Coronary artery (tissue), 2 donors: ENCODE measurements at regions not wholly inside any gene's neighbourhood (a gene's known extent, or its start where the extent isn't known, plus 50 kb on each side); places are given as distances from the start of the nearest gene placed in this dataset.

Source experiments
- DNase-seq: peaks from one replicate; pipeline ENCODE4 v3.0.0-alpha.2; 2017; ENCODE audit warnings: low spot score
- H3K27ac ChIP-seq, 2 donors: fragments of 200-600 bp; sonication (generic); one replicate each; pipeline ENCODE4 v1.5.1; 2016 to 2019
- H3K4me3 ChIP-seq: fragments of 200-600 bp; sonication (generic); 2 replicates; pipeline ENCODE4 v1.5.1; 2016; ENCODE audit warnings: mild to moderate bottlenecking, moderate library complexity
- TF ChIP-seq, protein P1 (sequence below): fragments of 200-600 bp; sonication (generic); IDR thresholded peaks from one replicate; pipeline ENCODE4 v1.5.1; 2019; ENCODE audit warnings: antibody characterized with exemption

DNA sequence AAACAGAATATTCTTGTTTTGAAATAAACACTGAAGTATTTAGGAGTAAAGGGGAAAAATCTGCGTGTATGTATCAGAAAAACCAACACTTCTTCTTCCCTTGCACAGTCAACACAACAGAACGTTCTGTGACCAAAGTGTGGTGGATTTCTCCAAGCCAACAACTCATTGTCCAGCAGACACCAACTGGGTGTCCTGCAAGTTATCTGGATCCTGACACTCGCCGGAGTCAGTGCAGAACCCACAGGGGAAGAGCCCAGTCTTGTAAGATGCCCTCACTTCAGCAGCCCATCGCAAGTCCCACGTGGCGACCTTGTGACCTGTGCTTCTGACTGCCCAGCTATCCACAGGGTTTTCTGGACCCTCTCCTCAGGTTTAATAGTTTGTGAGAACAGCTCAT lies 630.7 kb upstream of the ZFP42 start:
- no peak overlapping the region for H3K4me3 ChIP-seq
- DNase-seq = no peak
- TF ChIP-seq, protein P1, sequence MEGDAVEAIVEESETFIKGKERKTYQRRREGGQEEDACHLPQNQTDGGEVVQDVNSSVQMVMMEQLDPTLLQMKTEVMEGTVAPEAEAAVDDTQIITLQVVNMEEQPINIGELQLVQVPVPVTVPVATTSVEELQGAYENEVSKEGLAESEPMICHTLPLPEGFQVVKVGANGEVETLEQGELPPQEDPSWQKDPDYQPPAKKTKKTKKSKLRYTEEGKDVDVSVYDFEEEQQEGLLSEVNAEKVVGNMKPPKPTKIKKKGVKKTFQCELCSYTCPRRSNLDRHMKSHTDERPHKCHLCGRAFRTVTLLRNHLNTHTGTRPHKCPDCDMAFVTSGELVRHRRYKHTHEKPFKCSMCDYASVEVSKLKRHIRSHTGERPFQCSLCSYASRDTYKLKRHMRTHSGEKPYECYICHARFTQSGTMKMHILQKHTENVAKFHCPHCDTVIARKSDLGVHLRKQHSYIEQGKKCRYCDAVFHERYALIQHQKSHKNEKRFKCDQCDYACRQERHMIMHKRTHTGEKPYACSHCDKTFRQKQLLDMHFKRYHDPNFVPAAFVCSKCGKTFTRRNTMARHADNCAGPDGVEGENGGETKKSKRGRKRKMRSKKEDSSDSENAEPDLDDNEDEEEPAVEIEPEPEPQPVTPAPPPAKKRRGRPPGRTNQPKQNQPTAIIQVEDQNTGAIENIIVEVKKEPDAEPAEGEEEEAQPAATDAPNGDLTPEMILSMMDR = no peak
- no peak overlapping the region for H3K27ac ChIP-seq

DNA sequence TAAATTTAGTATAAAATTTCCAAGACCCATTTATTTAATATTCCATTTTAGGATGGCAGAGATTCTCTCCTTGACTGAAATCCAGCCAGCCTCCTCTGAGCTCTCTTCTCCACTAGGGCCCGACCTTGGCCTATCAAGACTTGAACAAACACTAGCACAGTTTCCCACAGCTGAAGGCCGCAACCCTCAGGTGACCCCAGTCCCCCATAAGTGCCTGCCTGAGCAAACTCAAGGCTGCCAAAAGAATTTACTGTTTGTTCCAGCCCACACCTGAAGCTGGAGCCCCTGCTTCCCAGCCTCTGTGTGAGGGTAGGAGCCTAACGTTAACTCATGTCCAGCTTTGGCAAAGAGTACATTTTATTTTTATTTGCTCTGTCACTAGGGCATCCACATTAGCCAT lies 629.0 kb upstream of the ZFP42 start:
- Histone ChIP-seq H3K27ac (no peak overlapping the region), H3K4me3 (no peak overlapping the region)
- DNase-seq = no peak
- TF ChIP-seq, protein P1 = no peak

DNA sequence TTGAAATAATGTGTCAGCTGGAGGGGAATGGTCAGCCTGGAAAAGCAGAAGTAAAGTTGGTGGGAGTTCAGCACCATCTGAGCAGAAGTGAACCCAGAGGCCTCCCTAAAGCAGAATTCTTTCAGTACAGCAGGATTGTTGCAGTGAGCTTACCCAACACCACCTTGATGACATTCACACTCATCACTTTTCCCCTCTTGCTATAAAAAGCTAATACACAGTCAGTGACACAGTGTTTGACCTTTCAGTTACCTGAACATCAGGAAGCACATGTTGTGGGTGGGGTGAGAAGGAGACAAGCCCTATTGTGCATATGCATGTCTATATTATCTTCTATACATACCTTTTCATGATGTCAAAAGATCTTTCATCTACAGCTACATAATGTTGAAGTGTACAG lies 624.7 kb upstream of the ZFP42 start:
- H3K4me3 ChIP-seq = no peak overlapping the region
- H3K27ac ChIP-seq = no peak overlapping the region
- TF ChIP-seq, protein P1 = no peak
- DNase-seq = no peak

DNA sequence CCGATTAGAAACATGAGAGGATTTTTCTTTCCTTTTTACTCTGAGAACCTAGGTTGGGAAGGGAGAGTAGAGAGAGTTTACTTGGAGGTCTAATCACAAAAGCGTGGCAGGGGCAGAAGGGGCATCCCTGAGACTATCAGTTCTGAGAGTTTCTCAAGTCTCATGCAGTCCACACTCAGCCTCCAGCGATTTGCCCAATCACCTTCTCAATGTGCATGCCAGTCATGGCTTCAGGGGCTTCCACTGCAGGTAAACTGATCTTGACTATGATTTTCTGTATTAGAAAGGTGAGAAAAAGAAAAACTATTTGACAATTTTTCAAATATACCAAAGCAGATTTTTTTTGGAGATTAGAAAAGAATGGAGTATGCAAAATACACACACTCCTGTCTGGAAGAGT lies 617.1 kb upstream of the ZFP42 start:
- H3K4me3 ChIP-seq = no peak overlapping the region
- TF ChIP-seq, protein P1 = no peak
- H3K27ac ChIP-seq = no peak overlapping the region
- DNase-seq = no peak

DNA sequence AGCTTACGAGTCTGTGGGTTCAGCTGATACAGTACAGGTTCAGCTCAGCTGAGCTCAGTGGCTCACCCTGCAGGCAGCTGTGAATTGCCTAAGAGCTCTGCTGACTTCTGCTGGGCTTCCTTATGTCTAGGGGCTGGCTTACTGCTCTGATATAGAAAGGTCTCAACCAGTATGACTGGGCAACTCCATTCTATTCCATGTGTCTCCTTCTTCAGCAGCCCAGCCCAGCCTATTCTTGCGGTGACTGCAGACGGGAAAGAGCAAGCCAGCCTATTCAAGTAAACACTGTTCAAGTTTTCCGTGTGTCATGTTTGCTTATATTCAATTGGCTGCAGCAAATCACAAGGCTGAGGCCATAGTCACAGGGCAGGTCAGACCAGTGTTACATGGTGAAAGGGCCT lies 615.4 kb upstream of the ZFP42 start:
- no peak overlapping the region for H3K4me3 ChIP-seq
- TF ChIP-seq, protein P1 = no peak
- no peak for DNase-seq
- no peak overlapping the region for H3K27ac ChIP-seq

DNA sequence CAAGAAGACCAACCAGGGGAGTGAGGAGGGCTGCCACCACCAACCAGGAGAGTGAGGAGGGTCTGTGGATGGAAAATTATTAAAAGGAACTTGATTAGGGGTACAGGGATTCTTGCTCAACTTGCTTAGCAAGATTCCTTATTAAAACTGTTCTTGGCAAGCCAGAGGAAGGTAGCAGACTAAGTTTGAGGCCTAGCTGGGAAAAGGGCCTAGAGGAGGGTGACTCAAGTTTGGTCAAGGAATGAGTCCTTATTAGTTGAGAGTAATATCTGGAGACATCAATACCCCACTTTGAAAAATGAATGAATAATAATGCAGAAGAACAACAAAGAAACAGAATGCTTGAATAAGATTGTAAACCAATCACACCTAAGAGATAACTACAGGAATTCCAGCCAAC lies 612.4 kb upstream of the ZFP42 start:
- no peak for DNase-seq
- no peak overlapping the region for H3K27ac ChIP-seq
- H3K4me3 ChIP-seq = no peak overlapping the region
- TF ChIP-seq, protein P1 = no peak

DNA sequence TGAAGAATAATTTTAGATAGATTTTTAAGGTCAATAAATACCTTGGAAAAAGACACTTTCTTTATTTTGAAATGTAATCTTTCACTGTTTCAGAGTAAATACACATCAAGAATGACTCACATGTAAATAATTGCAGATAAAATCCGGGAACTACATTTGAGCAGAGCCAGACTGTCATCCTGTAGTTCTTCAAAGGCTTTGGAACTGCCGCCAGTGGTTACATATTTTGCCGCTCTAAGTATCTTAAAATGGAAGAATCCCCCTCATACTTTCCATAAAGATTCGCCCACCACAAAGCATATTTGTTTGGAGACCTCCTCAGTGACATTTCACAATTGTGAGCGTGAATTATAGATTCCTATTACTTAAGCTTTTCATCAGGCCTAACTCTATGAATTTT lies 607.8 kb upstream of the ZFP42 start:
- Histone ChIP-seq H3K27ac (no peak overlapping the region), H3K4me3 (no peak overlapping the region)
- TF ChIP-seq, protein P1 = no peak
- no peak for DNase-seq
